Spleen (tissue), 11 donors: ENCODE measurements at regions not wholly inside any gene's neighbourhood (a gene's known extent, or its start where the extent isn't known, plus 50 kb on each side); places are given as distances from the start of the nearest gene placed in this dataset.

ENCODE experiments used
- DNase-seq: peaks from one replicate; pipeline ENCODE4 v3.0.0-alpha.2; 2020
- H3K27ac ChIP-seq, 8 donors: fragments of 200-600 bp; sonication (generic) in 7 of 8; 1 replicate in 4 of 8; 2 replicates in 4 of 8; pipeline versions ENCODE4 v1.5.0 to v1.8.0; 2016 to 2021; ENCODE audit warnings: inconsistent platforms in 4 of 8, mild to moderate bottlenecking in 4 of 8, moderate library complexity in 1 of 8
- H3K27me3 ChIP-seq, 7 donors: fragments of 200-600 bp; sonication (generic) in 6 of 7; replicated peaks in 1 of 7; 1 replicate in 4 of 7; 2 replicates in 3 of 7; pipeline versions ENCODE4 v1.5.0 to v1.8.0; 2016 to 2021; ENCODE audit warnings: inconsistent platforms in 3 of 7, mild to moderate bottlenecking in 1 of 7
- H3K36me3 ChIP-seq, 6 donors: fragments of 200-600 bp; sonication (generic) in 5 of 6; 1 replicate in 4 of 6; 2 replicates in 2 of 6; pipeline versions ENCODE4 v1.5.0 to v1.8.0; 2016 to 2021; ENCODE audit warnings: inconsistent platforms in 2 of 6
- H3K4me1 ChIP-seq, 6 donors: fragments of 200-600 bp; sonication (generic) in 5 of 6; 1 replicate in 3 of 6; 2 replicates in 3 of 6; pipeline versions ENCODE4 v1.5.0 to v1.8.0; 2016 to 2021; ENCODE audit warnings: inconsistent platforms in 3 of 6
- H3K4me3 ChIP-seq, 8 donors: fragments of 200-600 bp; sonication (generic) in 7 of 8; 1 replicate in 4 of 8; 2 replicates in 4 of 8; pipeline versions ENCODE4 v1.5.0 to v1.8.0; 2016 to 2021; ENCODE audit warnings: inconsistent platforms in 4 of 8, mild to moderate bottlenecking in 4 of 8, moderate library complexity in 2 of 8
- H3K9me3 ChIP-seq, 8 donors: fragments of 200-600 bp; sonication (generic) in 7 of 8; 1 replicate in 4 of 8; 2 replicates in 4 of 8; pipeline versions ENCODE4 v1.5.0 to v1.8.0; 2016 to 2021; ENCODE audit warnings: inconsistent platforms in 4 of 8
- POLR2A ChIP-seq, 3 donors: fragments of 450-650 bp; IDR thresholded peaks; one replicate each; pipeline ENCODE4 v1.5.1; 2017; ENCODE audit warnings: antibody characterized with exemption in 3 of 3, mild to moderate bottlenecking in 1 of 3
- POLR2AphosphoS5 ChIP-seq, 3 donors: sonication (generic); formaldehyde crosslinking; IDR thresholded peaks; one replicate each; pipeline ENCODE4 v1.5.1; 2017; ENCODE audit warnings: antibody characterized with exemption in 3 of 3
- WGBS, 5 donors: extraction: QIAGEN DNeasy Blood & Tissue Kit in 3 of 5; methylation state at CpG; one replicate each; pipeline versions ENCODE4 v1.1.5 to v1.1.7; 2013 to 2018; 5-methylcytosine and 5-hydroxymethylcytosine counted together
- intact Hi-C: fragments of 100-400 bp; cut with DNase I; formaldehyde crosslinking; loops from one replicate; pipeline ENCODE4 v1.15.0; 2023; ENCODE audit warnings: low total_unique reads
- TF ChIP-seq, protein P1 (sequence below), 11 experiments: fragments of 200-600 bp in 7 of 11; fragments of 450-650 bp in 4 of 11; sonication (generic) in 4 of 11; IDR thresholded peaks in 8 of 11; conservative IDR thresholded peaks in 3 of 11; 1 replicate in 7 of 11; 2 replicates in 4 of 11; pipeline versions ENCODE4 v1.4.0 to v1.8.0; 2016 to 2021; ENCODE audit warnings: antibody characterized with exemption in 11 of 11, inconsistent platforms in 4 of 11, mild to moderate bottlenecking in 1 of 11
- donor health status: healthy with polysubstance abuse.
- donor health status: DM: no; HTN: no; CAD: no; lungs with moderate emphysema.
- donor health status: DM: no; HTN: no; CAD: no.
- donor health status: Bipolar disorder and iron deficiency.
- donor health status: healthy.
- donor health status: DM: no; HTN: no; CAD: no.
- donor health status: DM: yes; HTN: yes; CAD: no.

DNA sequence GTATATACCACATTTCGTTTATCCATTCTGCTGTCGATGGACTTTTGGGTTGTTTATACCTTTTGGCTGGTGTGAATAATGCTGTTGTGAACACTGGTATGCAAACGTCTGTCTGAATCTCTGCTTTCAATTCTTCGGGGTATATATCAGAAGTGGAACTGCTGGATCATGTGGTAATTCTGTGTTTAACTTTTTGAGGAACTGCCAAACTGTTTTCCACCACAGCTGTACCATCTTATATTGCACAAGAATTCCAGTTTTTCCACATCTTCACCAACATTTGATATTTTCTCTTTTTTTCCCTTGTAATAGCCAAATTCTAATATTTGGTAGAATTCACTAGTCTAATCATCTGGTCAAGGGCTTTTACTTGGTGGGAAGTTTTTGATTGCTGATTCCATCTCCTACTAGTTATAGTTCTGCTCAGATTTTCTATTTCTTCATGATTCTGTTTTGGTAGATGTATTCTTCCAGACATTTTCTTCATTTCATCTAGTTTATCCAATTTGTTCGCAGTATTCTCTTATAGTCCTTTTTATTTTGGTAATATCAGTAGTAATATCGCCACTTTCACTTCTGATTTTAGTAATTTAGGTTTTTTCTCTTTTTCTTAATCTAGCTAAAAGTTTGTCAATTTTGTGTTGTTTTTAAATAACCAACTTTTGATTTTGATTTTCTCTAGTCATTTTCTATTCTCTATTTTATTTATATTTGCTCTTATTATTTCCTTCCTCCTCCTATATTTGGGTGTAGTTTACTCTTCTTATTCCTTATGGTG lies 271.2 kb downstream of the ZEB1 start:
- Histone ChIP-seq H3K4me3 (no peak overlapping the region), H3K4me1 (peaks cover 0 to 9% (median 0%) of the 10 kb centered on the region in 6 donors), H3K36me3 (no peaks in the 10 kb centered on the region), H3K27ac (peak overlapping the region in 2 of 8 donors; percentile 33 to 47), H3K9me3 (peaks cover 0 to 41% (median 24%) of the 10 kb centered on the region in 8 donors), H3K27me3 (peaks cover 0 to 12% (median 0%) of the 10 kb centered on the region in 7 donors)
- WGBS, 5 donors = 62 to 70% (median 66%) methylated on average over 6 of the region's 6 CpGs
- TF ChIP-seq POLR2AphosphoS5 (IDR thresholded peaks at IDR 0.05) (no peak), POLR2A (IDR thresholded peaks at IDR 0.05) (no peak)
- TF ChIP-seq, protein P1, sequence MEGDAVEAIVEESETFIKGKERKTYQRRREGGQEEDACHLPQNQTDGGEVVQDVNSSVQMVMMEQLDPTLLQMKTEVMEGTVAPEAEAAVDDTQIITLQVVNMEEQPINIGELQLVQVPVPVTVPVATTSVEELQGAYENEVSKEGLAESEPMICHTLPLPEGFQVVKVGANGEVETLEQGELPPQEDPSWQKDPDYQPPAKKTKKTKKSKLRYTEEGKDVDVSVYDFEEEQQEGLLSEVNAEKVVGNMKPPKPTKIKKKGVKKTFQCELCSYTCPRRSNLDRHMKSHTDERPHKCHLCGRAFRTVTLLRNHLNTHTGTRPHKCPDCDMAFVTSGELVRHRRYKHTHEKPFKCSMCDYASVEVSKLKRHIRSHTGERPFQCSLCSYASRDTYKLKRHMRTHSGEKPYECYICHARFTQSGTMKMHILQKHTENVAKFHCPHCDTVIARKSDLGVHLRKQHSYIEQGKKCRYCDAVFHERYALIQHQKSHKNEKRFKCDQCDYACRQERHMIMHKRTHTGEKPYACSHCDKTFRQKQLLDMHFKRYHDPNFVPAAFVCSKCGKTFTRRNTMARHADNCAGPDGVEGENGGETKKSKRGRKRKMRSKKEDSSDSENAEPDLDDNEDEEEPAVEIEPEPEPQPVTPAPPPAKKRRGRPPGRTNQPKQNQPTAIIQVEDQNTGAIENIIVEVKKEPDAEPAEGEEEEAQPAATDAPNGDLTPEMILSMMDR (IDR thresholded peaks at IDR 0.05 in 8 of 11, conservative IDR thresholded peaks at IDR 0.05 in 3 of 11) = no peak
- DNase-seq = no peak
- intact Hi-C loops = no loop called here

DNA sequence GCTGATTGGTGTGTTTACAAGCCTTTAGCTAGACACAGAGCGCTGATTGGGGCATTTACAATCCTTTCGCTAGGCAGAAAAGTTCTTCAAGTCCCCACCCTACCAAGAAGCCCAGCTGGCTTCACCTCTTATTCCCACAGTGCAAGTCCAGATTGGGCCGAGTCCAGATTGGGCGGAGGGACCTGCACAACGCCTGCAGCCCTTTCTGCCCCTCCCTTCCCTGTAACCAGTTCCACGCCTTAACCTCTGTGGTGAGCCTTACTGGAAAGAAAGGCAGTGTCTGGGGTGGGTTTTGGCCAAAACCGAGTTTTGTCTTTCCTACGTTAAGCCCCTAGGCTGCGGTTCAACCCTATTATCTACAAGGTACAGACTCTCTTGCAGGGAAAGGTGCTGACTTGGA lies 268.7 kb downstream of the ZEB1 start:
- peaks cover 0 to 12% (median 0%) of the 10 kb centered on the region in 7 donors for H3K27me3 ChIP-seq
- no peak overlapping the region for H3K27ac ChIP-seq
- no peak for DNase-seq
- peak overlapping the region in 1 of 8 donors; percentile 17 for H3K4me3 ChIP-seq
- no peaks in the 10 kb centered on the region for H3K36me3 ChIP-seq
- H3K4me1 ChIP-seq = peaks cover 5 to 31% (median 15%) of the 10 kb centered on the region in 6 donors
- 80 to 96% (median 83%) methylated on average over 9 of the region's 9 CpGs for WGBS, 5 donors
- peaks cover 0 to 39% (median 23%) of the 10 kb centered on the region in 8 donors for H3K9me3 ChIP-seq
- TF ChIP-seq, protein P1 (IDR thresholded peaks at IDR 0.05 in 8 of 11, conservative IDR thresholded peaks at IDR 0.05 in 3 of 11) = no peak
- TF ChIP-seq POLR2AphosphoS5 (IDR thresholded peaks at IDR 0.05) (no peak), POLR2A (IDR thresholded peaks at IDR 0.05) (no peak)
- intact Hi-C loops = no loop called here

DNA sequence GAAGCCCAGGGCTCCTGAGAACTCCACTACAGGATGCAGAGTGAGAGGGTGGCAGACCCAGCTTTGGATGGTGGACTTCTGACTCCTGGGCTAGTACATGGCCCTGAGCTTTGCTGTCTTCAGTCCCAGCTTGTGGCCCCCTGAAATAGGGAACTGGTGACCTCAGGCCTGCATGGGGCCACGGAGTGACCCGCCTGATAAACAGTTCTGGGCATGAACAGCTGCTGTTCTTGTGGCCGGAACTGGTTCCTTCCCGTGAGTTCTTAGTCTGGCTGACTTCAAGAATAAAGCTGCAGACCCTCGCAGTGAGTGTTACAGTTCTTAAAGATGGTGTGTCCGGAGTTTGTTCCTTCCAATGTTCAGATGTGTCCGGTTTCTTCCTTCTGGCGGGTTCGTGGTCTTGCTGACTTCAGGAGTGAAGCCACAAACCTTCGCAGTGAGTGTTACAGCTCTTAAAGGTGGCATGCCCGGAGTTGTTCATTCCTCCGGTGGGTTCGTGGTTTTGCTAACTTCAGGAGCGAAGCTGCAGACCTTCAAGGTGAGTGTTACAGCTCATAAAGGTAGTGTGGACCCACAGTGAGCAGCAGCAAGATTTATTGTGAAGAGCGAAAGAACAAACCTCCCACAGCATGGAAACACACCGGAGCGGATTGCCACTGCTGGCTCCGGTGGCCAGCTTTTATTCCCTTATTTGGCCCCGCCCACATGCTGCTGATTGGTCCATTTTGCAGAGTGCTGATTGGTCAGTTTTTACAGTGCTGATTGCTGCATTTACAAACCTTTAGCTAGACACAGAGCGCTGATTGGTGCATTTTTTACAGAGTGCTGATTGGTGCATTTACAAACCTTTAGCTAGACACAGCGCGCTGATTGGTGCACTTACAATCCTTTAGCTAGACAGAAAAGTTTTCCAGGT lies 268.0 kb downstream of the ZEB1 start:
- Histone ChIP-seq H3K27me3 (peaks cover 0 to 12% (median 0%) of the 10 kb centered on the region in 7 donors), H3K27ac (peak overlapping the region in 4 of 8 donors; percentile 43 to 62 (median 58)), H3K9me3 (peaks cover 0 to 32% (median 16%) of the 10 kb centered on the region in 8 donors), H3K36me3 (no peaks in the 10 kb centered on the region), H3K4me1 (peaks cover 8 to 38% (median 22%) of the 10 kb centered on the region in 6 donors), H3K4me3 (peak overlapping the region in 1 of 8 donors; percentile 17)
- DNase-seq = peak; percentile 76
- WGBS, 5 donors = 45 to 66% (median 47%) methylated on average over 19 to 22 of the region's 22 CpGs
- intact Hi-C loops = no loop called here
- TF ChIP-seq, protein P1 (IDR thresholded peaks at IDR 0.05 in 8 of 11, conservative IDR thresholded peaks at IDR 0.05 in 3 of 11) = no peak
- peak in 1 of 3 donors; percentile 29 for TF ChIP-seq POLR2AphosphoS5 (IDR thresholded peaks at IDR 0.05)
